PFSK-1 (cell line): ENCODE measurements at regions not wholly inside any gene's neighbourhood (a gene's known extent, or its start where the extent isn't known, plus 50 kb on each side); places are given as distances from the start of the nearest gene placed in this dataset.

ENCODE experiments used
- FOXP2 ChIP-seq: optimal IDR thresholded peaks from 2 replicates; pipeline ENCODE3; 2011; ENCODE audit warnings: borderline replicate concordance, control low read depth, inconsistent platforms; ENCODE audit not compliant: insufficient read depth; ENCODE audit errors: extremely low read length, extremely low read depth
- POLR2AphosphoS5 ChIP-seq: IDR thresholded peaks from 2 replicates; pipeline ENCODE4 v1.6.1; 2012; ENCODE audit warnings: low read depth, mild to moderate bottlenecking, control low read depth, low read length, moderate library complexity
- SIN3A ChIP-seq: IDR thresholded peaks from 2 replicates; pipeline ENCODE4 v1.6.1; 2012; ENCODE audit warnings: mild to moderate bottlenecking, low read length, moderate library complexity, borderline replicate concordance; ENCODE audit not compliant: insufficient read depth
- TAF1 ChIP-seq: IDR thresholded peaks from 2 replicates; pipeline ENCODE4 v1.6.1; 2012; ENCODE audit warnings: low read length, control low read depth, borderline replicate concordance; ENCODE audit not compliant: insufficient read depth
- TF ChIP-seq, protein P1 (sequence below), 2 experiments: IDR thresholded peaks; 2 replicates each; pipeline versions ENCODE4 v1.6.1 to v1.8.0; 2011 to 2012; ENCODE audit warnings: low read depth in 2 of 2, low read length in 2 of 2, control low read depth in 1 of 2, inconsistent platforms in 1 of 2, mild to moderate bottlenecking in 1 of 2, moderate library complexity in 1 of 2; ENCODE audit not compliant: insufficient read depth in 1 of 2

DNA sequence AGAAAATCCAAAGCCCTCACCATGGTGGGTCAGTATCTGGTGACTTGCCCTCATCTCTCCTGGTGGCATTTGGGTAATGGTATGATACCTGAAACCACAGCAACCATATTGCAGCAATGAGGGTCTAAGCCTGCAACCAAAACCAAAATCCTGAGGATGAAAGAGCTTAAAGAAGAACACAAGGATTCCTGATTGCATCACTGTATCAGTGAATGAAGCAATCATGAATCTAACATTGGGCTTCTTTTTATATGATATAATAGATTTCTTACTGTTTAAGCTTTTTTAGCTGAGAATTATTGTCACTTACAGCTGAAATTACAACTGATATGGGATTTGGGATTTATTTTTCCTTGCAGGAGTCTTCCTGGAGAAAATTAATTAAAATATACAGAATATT is 269.9 kb downstream of the MEF2C start:
- TF ChIP-seq FOXP2, result no peak

DNA sequence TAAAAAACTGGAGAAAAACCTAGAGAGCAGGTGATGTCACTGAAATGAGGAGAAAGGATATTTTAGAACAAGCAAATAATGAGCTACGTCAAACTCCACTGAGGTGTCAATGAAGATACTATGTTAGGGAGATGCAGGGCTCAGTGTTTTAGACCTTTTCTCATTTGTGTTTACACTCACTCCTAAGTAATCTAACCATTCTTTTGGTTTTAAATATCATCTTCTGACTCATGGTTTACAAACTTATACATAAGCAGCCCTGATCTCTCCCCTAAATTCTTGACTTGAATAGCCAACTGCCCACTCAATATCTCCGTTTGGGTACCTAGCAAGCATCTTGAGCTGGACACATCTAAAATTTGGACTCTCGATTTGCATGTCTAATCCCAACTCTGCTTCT is 272.4 kb downstream of the MEF2C start:
- TF ChIP-seq, protein P1, sequence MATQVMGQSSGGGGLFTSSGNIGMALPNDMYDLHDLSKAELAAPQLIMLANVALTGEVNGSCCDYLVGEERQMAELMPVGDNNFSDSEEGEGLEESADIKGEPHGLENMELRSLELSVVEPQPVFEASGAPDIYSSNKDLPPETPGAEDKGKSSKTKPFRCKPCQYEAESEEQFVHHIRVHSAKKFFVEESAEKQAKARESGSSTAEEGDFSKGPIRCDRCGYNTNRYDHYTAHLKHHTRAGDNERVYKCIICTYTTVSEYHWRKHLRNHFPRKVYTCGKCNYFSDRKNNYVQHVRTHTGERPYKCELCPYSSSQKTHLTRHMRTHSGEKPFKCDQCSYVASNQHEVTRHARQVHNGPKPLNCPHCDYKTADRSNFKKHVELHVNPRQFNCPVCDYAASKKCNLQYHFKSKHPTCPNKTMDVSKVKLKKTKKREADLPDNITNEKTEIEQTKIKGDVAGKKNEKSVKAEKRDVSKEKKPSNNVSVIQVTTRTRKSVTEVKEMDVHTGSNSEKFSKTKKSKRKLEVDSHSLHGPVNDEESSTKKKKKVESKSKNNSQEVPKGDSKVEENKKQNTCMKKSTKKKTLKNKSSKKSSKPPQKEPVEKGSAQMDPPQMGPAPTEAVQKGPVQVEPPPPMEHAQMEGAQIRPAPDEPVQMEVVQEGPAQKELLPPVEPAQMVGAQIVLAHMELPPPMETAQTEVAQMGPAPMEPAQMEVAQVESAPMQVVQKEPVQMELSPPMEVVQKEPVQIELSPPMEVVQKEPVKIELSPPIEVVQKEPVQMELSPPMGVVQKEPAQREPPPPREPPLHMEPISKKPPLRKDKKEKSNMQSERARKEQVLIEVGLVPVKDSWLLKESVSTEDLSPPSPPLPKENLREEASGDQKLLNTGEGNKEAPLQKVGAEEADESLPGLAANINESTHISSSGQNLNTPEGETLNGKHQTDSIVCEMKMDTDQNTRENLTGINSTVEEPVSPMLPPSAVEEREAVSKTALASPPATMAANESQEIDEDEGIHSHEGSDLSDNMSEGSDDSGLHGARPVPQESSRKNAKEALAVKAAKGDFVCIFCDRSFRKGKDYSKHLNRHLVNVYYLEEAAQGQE (IDR thresholded peaks at IDR 0.05; ENCODE audit: insufficient read depth in 1 of 2, low read depth in 2 of 2, low read length in 2 of 2), result no peak
- TF ChIP-seq SIN3A (no peak), TAF1 (no peak), POLR2AphosphoS5 (no peak), FOXP2 (no peak)

DNA sequence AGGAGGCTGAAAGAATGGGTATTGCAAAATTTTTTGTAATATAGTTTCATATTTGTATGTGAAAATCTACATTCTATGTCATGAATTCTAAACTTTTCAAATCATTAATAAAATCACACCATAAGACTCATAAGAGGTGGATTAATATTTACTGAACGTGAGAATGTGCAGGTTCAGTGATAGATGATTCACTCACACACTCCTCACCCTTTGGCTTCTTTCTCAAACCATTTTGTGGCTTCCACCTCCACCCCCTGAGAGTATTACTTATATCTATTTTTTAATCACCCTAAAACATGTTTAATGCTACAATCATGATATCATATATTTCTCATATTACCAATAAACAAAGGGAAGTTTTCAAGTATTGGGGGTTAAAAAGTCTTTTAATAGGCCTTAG is 275.5 kb downstream of the MEF2C start:
- TF ChIP-seq POLR2AphosphoS5 (no peak), TAF1 (no peak), FOXP2 (no peak), SIN3A (no peak)
- TF ChIP-seq, protein P1 (IDR thresholded peaks at IDR 0.05; ENCODE audit: insufficient read depth in 1 of 2, low read depth in 2 of 2, low read length in 2 of 2), result no peak

DNA sequence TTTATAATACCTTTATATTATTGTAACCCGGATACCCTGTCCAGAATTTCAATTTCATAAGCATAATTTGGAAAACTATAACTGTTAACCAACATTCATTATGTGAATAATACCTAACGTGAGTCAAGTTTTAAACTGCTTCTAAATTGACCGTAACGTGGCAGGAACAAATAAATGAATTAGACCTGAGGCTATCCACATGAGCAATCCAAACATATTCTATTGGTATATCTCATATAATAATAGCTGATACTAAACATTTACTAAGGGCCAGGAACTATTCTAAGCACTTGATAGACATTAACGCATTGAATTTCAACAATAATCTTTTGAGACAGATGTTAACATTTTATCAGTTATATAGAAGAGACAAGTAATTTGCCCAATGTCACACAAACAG is 276.4 kb downstream of the MEF2C start:
- TF ChIP-seq FOXP2, result no peak

DNA sequence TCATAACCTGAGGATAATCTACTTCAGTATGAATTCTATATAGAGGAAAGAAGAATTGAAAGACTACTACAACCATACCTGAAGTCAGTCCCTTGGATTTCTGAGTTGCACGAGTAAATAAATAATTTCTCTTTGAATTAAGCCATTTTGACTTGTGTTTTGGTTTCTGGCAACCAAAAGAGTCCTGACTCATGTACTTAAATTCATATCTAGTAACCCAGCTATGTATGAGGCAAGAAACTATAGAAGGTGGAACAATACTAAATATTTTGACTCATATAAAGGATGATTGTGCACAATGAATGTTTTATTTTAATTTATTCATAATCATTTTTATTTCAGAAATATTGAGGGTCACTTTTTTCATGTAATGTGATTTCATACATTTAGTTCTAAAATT is 276.8 kb downstream of the MEF2C start:
- TF ChIP-seq FOXP2 (no peak), SIN3A (no peak), POLR2AphosphoS5 (no peak), TAF1 (no peak)
- TF ChIP-seq, protein P1 (IDR thresholded peaks at IDR 0.05; ENCODE audit: insufficient read depth in 1 of 2, low read depth in 2 of 2, low read length in 2 of 2), result no peak

DNA sequence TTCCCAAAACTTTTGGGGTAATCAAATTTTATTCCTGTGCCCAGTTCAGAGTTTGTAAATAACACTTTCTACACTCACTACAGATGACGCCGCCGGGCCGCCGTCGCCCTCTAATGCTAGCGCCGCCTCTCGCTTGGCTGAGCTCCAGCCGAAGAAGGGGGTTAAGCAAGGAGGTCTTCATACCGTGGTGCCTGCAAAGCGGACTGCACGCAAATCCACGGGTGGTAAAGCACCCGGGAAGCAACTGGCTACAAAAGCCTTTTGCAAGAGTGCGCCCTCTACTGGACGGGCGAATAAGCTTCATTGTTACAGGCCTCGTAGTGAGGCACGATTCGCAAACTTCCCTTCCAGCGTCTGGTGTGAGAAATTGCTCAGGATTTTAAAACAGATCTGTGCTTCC is 280.4 kb downstream of the MEF2C start:
- no peak for TF ChIP-seq TAF1
- no peak for TF ChIP-seq FOXP2
- TF ChIP-seq, protein P1 (IDR thresholded peaks at IDR 0.05; ENCODE audit: insufficient read depth in 1 of 2, low read depth in 2 of 2, low read length in 2 of 2), result no peak
- TF ChIP-seq POLR2AphosphoS5, result no peak
- TF ChIP-seq SIN3A, result no peak
